H4 (cell line): ENCODE measurements at regions not wholly inside any gene's neighbourhood (a gene's known extent, or its start where the extent isn't known, plus 50 kb on each side); places are given as distances from the start of the nearest gene placed in this dataset.
A peak's percentile ranks its signal among the peaks of the same experiment; 100 is the strongest.
"Not testable (repeated sequence)": the region's sequence is repeated elsewhere in the genome, so short reads cannot be mapped to it uniquely, and the experiment has no call there.

Experiments used
- DNase-seq: peaks from one replicate; pipeline ENCODE4 v3.0.0-alpha.2; 2015; ENCODE audit warnings: low spot score

GRCh38 chr13:44750630-44751029, 174.5 kb upstream of the TSC22D1 start:
- DNase-seq: no peak

- DNase-seq: no peak
Measured at GRCh38 chr13:44749906-44750305, 173.8 kb upstream of the TSC22D1 start.

DNA sequence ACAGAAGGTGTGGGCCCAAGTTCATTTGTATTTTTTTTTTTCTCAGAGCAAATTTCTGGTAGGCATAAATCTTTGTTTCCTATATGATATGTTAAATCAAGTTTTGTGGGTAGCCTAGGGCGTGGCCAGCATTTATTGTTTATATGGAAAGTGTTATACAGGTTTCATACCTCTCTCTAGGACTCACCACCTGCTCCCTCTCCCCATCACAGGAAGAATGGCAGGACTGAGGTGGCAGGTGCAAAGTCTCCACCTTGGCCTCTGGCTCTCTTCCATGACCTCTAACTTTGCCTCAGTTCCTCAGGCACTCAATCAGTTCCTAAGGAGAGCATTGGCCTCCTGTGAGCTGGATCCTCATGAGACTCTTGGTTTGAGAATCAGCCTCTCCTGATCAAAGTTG, 172.3 kb upstream of the TSC22D1 start:
- DNase-seq: no peak

- DNase-seq: no peak
Measured at GRCh38 chr13:44747179-44747578, 171.0 kb upstream of the TSC22D1 start.

- no peak for DNase-seq
Measured at GRCh38 chr13:44746690-44747089, 170.6 kb upstream of the TSC22D1 start.

GRCh38 chr13:44744880-44745633, 168.9 kb upstream of the TSC22D1 start:
- no peak for DNase-seq

- no peak for DNase-seq
Measured at GRCh38 chr13:44739539-44739938, 163.4 kb upstream of the TSC22D1 start.

GRCh38 chr13:44739120-44739519, 163.0 kb upstream of the TSC22D1 start:
- no peak for DNase-seq

GRCh38 chr13:44738463-44738862, 162.3 kb upstream of the TSC22D1 start:
- no peak for DNase-seq

DNA sequence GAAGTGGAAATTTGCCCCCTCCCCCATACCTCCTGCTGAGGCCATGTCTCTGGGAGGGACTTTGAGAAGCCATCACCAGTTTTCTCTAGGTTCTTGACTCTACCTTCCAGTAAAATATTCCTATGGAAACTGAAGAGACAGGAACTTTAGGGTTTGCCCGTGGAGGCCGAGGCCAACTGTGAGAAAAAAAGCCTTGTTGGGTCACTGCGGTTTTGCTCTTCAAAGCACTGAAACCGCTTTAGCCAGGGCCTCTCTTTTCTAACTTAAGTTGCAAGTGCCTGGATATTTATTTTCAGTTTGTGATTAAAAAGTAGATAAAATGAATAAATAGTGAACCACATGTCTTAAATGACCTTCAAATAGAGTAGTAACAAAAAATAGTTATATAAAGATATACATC, 159.7 kb upstream of the TSC22D1 start:
- DNase-seq: no peak

DNA sequence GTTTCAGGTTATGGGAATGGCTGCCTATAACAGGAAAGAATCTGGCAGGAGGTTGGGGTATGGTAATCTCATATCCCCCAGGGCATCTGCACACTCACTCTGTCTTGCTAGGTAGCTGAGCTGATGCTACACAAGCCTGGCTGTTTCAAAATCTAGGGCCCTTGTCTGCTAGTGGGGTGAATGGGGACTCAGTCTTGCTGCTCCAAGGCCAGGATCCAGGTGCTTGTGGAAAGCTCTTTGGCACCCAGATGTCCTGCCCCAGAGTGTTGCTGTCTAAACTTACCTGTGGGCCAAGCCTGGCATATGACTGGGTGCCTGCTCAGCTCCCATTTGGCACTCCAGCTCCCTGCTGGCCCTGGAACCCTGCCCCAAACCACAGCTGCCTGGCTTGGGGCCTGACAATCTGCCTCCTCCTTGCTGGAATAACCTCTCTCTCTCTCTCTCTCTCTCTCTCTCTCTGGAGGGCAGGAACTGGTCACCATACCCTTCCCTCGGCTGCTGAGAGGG, 158.1 kb upstream of the TSC22D1 start:
- DNase-seq: peak; percentile 71

DNA sequence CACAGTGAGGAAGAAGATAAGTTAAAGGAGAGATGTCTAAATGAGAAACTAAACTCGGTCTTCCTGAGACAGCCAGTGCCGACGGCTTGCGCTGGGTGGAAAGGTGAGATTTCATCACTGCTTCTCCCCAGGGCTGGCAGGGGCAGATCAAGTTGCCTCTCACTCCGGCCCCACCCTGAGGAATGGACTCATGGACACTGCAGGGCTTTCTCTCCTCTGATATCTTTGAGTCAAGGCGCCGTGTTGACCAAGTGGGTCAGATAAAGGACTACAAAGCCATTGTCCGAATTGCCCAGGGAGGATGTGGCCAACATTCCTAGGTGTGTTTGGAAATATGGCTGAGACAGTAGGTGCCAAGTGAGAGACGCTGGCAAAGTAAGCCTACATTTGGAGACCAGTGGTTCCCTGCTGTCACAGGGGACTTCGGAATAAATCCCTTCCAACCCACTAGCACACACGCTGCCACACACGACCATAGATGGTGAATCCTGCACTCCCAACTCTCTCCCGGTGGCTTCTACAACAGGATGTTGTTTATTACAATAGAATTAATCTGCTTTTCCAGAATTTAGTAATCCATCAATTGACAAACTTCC, 156.5 kb upstream of the TSC22D1 start:
- peak; percentile 17 for DNase-seq

DNA sequence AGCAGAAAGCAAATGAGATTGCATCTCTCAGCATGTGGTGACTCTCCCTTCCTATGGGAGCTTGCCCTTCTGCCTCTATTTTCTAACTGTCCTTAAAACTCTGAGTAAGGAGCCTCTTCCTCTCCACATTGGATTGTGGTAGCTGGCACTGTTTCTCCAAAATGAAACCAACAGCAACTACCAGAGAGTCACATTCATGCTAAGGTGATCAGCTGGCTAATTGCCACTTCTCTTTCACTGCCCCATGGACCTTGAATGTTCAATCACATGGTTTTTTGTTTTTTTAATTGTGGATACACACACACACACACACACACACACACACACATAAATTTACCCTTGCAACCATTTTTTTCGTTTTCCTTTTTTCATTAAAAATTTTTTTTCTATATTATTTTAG, 154.7 kb upstream of the TSC22D1 start:
- DNase-seq: no peak

GRCh38 chr13:44730099-44730498, 154.0 kb upstream of the TSC22D1 start:
- DNase-seq: no peak

DNA sequence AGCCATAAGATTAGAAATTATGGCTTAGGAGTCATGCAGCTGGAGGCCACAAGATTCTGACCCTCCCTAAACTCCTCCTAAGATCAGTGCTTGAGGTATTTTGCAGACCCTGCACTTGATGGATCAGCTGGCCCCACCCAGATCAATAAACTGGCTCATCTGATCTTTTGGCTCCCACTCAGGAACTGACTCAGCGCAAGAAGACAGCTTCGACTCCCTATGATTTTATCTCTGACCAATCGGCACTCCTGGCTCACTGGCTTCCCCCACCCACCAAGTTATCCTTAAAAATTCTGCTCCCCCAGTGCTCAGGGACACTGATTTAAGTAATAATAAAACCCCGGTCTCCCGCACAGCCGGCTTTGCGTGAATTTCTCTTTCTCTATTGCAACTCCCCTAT, 151.5 kb upstream of the TSC22D1 start:
- not testable (repeated sequence) for DNase-seq

GRCh38 chr13:44726778-44727177, 150.6 kb upstream of the TSC22D1 start:
- DNase-seq: no peak

- DNase-seq: no peak
Measured at GRCh38 chr13:44726214-44726613, 150.1 kb upstream of the TSC22D1 start.

DNA sequence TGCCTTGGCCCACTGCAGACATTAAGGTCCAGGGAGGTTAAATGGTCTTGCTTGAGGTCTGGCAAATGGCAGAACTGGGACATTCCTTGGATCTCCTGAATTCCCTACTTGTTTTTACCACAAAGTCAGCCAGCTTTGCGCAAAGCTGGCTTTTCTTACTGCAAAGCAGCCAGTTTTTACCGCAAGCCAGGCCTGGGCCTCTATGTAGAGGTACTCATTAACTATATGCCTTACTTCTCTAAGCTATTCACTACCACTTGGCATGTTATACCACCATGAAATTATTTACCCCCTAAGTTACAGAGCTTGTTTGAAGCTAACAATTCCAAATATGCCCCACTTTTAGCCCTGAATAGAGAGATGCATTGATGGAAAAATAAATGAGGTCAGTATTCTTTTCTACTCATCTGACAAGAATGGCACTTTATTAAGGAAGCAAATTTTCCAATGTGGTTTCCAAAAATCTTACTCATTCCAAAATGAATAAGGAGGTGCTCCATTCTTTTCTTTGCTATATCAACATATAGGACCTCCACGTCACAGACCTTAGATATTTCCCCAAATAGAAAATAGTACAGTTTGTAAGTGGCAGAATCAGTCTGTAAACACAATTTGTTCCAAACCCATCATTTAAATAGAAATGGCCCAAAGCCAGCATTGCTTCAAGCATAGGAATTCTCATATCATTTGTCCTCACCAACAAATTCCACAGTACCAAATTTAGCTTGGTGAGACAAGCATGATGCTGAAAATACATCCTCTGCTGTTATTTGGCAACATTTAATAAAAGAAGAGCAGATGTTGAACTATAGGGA, 143.9 kb upstream of the TSC22D1 start:
- peak; percentile 32 for DNase-seq

DNA sequence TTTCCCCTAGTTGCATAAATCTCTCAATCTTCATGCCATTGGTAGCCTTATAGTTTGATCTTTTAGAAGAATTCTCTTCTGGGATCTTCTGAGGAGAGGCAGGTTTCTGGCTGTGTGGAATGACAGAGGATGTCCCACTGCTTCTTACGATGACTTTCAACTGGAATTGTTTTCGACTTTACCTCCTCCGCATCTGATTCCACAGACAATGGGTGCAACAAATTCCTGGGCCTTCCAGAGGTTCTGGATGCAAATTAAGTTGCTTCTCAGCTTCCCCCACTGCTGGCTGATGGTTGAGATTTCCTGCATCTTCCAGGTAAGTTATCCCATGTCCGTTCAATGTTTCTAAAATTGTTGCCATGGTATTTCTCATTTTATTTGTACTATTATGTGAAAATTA, 142.3 kb upstream of the TSC22D1 start:
- DNase-seq: no peak

- DNase-seq: peak; percentile 15
Measured at GRCh38 chr13:44715287-44716230, 139.4 kb upstream of the TSC22D1 start.

- DNase-seq: peak; percentile 79
Measured at GRCh38 chr13:44713788-44714469, 137.8 kb upstream of the TSC22D1 start.
